ENCODE measurements at regions not wholly inside any gene's neighbourhood (a gene's known extent, or its start where the extent isn't known, plus 50 kb on each side); places are given as distances from the start of the nearest gene placed in this dataset.

- TF ChIP-seq, protein P1, sequence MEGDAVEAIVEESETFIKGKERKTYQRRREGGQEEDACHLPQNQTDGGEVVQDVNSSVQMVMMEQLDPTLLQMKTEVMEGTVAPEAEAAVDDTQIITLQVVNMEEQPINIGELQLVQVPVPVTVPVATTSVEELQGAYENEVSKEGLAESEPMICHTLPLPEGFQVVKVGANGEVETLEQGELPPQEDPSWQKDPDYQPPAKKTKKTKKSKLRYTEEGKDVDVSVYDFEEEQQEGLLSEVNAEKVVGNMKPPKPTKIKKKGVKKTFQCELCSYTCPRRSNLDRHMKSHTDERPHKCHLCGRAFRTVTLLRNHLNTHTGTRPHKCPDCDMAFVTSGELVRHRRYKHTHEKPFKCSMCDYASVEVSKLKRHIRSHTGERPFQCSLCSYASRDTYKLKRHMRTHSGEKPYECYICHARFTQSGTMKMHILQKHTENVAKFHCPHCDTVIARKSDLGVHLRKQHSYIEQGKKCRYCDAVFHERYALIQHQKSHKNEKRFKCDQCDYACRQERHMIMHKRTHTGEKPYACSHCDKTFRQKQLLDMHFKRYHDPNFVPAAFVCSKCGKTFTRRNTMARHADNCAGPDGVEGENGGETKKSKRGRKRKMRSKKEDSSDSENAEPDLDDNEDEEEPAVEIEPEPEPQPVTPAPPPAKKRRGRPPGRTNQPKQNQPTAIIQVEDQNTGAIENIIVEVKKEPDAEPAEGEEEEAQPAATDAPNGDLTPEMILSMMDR (IDR thresholded peaks at IDR 0.05) = no peak
- TF ChIP-seq ZFX (IDR thresholded peaks at IDR 0.05; ENCODE audit: borderline replicate concordance) = no peak
- no peak overlapping the region for H3K27ac ChIP-seq
Measured at GRCh38 chr13:87498681-87499080, 172.5 kb upstream of the SLITRK5 start.

- no peak overlapping the region for H3K27ac ChIP-seq
- TF ChIP-seq ZFX (IDR thresholded peaks at IDR 0.05; ENCODE audit: borderline replicate concordance) = no peak
- TF ChIP-seq, protein P1 (IDR thresholded peaks at IDR 0.05) = no peak
Measured at GRCh38 chr13:87524775-87525174, 146.4 kb upstream of the SLITRK5 start.

DNA sequence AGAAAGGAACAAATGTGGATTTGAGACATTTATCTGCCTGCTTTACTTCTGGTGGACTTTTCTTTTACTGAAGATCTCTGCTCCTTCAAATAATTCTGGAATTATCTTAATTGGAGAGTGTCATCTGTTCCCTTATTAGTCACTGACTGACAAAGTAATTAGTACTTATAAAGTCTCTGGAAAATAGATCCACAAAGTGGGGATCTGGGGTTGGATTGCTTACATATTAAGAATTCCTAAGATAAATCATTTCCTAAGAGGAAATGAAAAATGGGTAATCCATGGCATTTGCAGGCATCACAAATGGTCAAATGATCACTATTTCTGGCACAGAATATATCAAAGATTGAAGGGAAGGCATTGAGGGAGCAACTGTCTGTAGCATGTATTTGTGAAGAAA lies 137.4 kb upstream of the SLITRK5 start:
- TF ChIP-seq ZFX (IDR thresholded peaks at IDR 0.05; ENCODE audit: borderline replicate concordance) = no peak
- TF ChIP-seq, protein P1 (IDR thresholded peaks at IDR 0.05) = no peak
- peak overlapping the region; percentile 9; the same call in 1 of the 2 replicates for H3K27ac ChIP-seq

DNA sequence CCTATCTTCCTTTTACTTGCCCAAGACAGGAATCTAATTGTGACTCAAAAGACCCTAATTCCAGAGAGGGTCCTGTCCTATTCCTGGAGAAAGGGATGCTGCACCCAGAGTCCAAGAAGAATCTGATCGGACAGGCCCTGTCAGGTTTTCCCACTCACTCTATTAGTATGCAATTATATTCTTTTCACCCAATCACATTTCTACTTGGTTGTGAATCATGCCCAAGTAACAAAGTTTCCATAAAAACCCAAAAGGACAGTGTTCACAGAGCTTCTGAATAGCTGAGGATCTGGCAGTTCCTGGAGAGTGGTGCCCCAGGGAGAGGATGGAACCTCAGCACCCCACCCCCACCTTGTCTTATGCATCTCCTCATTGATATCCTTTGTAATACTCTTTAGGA lies 135.3 kb upstream of the SLITRK5 start:
- no peak for TF ChIP-seq ZFX (IDR thresholded peaks at IDR 0.05; ENCODE audit: borderline replicate concordance)
- TF ChIP-seq, protein P1 (IDR thresholded peaks at IDR 0.05) = no peak
- H3K27ac ChIP-seq = no peak overlapping the region

GRCh38 chr13:87536499-87536898 lies 134.7 kb upstream of the SLITRK5 start:
- TF ChIP-seq, protein P1 (IDR thresholded peaks at IDR 0.05) = no peak
- no peak for TF ChIP-seq ZFX (IDR thresholded peaks at IDR 0.05; ENCODE audit: borderline replicate concordance)
- H3K27ac ChIP-seq = no peak overlapping the region

DNA sequence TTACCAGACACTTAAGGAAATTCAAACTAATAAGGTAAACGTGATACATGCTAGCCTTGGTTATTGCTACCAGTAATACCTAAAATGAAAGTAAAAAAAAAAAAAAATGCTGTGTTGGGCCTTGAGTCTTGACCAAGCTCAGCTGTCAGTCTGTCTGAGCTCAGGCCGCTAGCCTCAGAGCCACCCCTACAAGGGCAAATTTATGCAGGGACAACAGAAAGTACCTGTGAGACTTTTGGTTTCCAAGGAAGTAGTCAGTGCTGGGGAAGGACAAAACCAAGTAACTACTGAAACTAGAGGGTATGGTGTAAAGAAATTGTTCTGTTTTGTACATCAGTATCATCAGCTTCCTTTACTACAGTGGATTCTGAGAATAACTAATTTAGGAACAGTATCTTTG lies 134.3 kb upstream of the SLITRK5 start:
- H3K27ac ChIP-seq = no peak overlapping the region
- TF ChIP-seq, protein P1 (IDR thresholded peaks at IDR 0.05) = no peak
- TF ChIP-seq ZFX (IDR thresholded peaks at IDR 0.05; ENCODE audit: borderline replicate concordance) = no peak

DNA sequence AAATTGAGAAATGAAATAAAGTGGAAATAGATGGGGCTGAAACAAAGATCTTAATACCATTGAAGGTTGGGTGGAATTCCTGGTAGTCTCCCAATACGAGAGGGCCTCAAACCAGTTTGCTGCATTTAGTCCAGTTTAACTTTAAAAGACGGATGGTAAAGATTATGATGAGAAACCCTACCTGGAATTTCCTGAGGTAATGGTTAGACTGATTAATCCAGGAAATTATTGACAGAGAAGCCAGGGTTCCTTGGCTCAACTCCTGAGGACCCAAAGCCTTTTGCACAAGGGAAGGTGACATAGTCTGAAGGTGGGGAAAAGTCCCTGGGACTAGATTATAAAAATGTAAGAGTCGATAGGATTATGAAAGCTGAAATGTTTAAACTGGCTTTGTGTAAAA lies 133.2 kb upstream of the SLITRK5 start:
- no peak overlapping the region for H3K27ac ChIP-seq
- TF ChIP-seq ZFX (IDR thresholded peaks at IDR 0.05; ENCODE audit: borderline replicate concordance) = no peak
- TF ChIP-seq, protein P1 (IDR thresholded peaks at IDR 0.05) = no peak

Measured in 22Rv1 (cell line).